B cell (primary cell): ENCODE measurements at regions not wholly inside any gene's neighbourhood (a gene's known extent, or its start where the extent isn't known, plus 50 kb on each side); places are given as distances from the start of the nearest gene placed in this dataset.

Experiments
- ATAC-seq: fragments of 200-7000 bp; cut with Tn5 transposase; one replicate; pipeline ENCODE4 v1.10.0; 2021; ENCODE audit warnings: low read depth, mild to moderate bottlenecking, moderate number of reproducible peaks, moderate library complexity
- CTCF ChIA-PET: fragments of 350-600 bp; sonication (Branson Sonifier 250); formaldehyde crosslinking; loops from one replicate; lab custom pipeline; 2021; ENCODE audit warnings: antibody characterized with exemption, inconsistent platforms; lab: Charles Lee
- POLR2A ChIA-PET: fragments of 350-600 bp; sonication (Branson Sonifier 250); formaldehyde crosslinking; loops from one replicate; lab custom pipeline; 2021; ENCODE audit warnings: antibody characterized with exemption; lab: Charles Lee
- DNase-seq: peaks from one replicate; pipeline ENCODE4 v3.0.0; 2013
- H2AFZ ChIP-seq: 2 replicates; pipeline ENCODE4 v1.6.1; 2012; ENCODE audit warnings: mild to moderate bottlenecking, low read depth, low read length; ENCODE audit not compliant: insufficient read depth, poor library complexity, severe bottlenecking
- H3K27ac ChIP-seq, 2 donors: 1 replicate in 1 of 2; 2 replicates in 1 of 2; pipeline ENCODE4 v1.5.1; 2012 to 2013; ENCODE audit warnings: low read length in 2 of 2, mild to moderate bottlenecking in 2 of 2, moderate library complexity in 1 of 2
- H3K27me3 ChIP-seq, 4 experiments: fragments of 200-600 bp in 1 of 4; sonication (generic) in 1 of 4; replicated peaks in 1 of 4; 1 replicate in 2 of 4; 2 replicates in 2 of 4; pipeline versions ENCODE4 v1.6.1 to v1.7.0; 2013 to 2016; ENCODE audit warnings: low read length in 3 of 4, mild to moderate bottlenecking in 2 of 4, mixed read lengths in 1 of 4, moderate library complexity in 1 of 4; ENCODE audit not compliant: insufficient read depth in 4 of 4, control insufficient read depth in 3 of 4; ENCODE audit errors: control extremely low read depth in 1 of 4
- H3K36me3 ChIP-seq, 2 experiments: replicated peaks in 1 of 2; 1 replicate in 1 of 2; 2 replicates in 1 of 2; pipeline versions ENCODE4 v1.6.1 to v1.7.1; 2013; ENCODE audit warnings: low read length in 1 of 2; ENCODE audit not compliant: insufficient read depth in 2 of 2, control insufficient read depth in 1 of 2; ENCODE audit errors: control extremely low read depth in 1 of 2, extremely low read depth in 1 of 2
- H3K4me1 ChIP-seq, 2 donors: fragments of 200-600 bp in 1 of 2; sonication (generic) in 1 of 2; 1 replicate in 1 of 2; 2 replicates in 1 of 2; pipeline versions ENCODE4 v1.5.1 to v1.6.1; 2013 to 2017; ENCODE audit warnings: low read length in 2 of 2; ENCODE audit not compliant: control insufficient read depth in 2 of 2, insufficient read depth in 2 of 2
- H3K4me2 ChIP-seq: replicated peaks from 2 replicates; pipeline ENCODE3; 2012; ENCODE audit warnings: mild to moderate bottlenecking, low read depth, low read length; ENCODE audit not compliant: poor library complexity, severe bottlenecking
- H3K4me3 ChIP-seq, 5 experiments: fragments of 200-600 bp in 1 of 5; sonication (generic) in 1 of 5; 1 replicate in 3 of 5; 2 replicates in 2 of 5; pipeline versions ENCODE4 v1.5.1 to v1.7.0; 2011 to 2016; ENCODE audit warnings: low read length in 4 of 5, mild to moderate bottlenecking in 4 of 5, low read depth in 2 of 5, control low read depth in 1 of 5, moderate library complexity in 1 of 5; ENCODE audit not compliant: insufficient read depth in 1 of 5; ENCODE audit errors: control extremely low read depth in 1 of 5, extremely low read depth in 1 of 5
- H3K79me2 ChIP-seq: fragments of 200-600 bp; sonication (generic); one replicate; pipeline ENCODE4 v1.6.0; 2016; ENCODE audit warnings: low read length; ENCODE audit not compliant: control insufficient read depth, insufficient read depth
- H3K9ac ChIP-seq: fragments of 200-600 bp; sonication (generic); 2 replicates; pipeline ENCODE4 v1.6.1; 2017; ENCODE audit warnings: mild to moderate bottlenecking, low read length, moderate library complexity
- H3K9me3 ChIP-seq, 3 donors: one replicate each; pipeline versions ENCODE4 v1.6.1 to v1.7.1; 2013; ENCODE audit warnings: low read length in 2 of 3; ENCODE audit not compliant: control insufficient read depth in 2 of 3, insufficient read depth in 1 of 3; ENCODE audit errors: control extremely low read depth in 1 of 3
- H4K20me1 ChIP-seq: 2 replicates; pipeline ENCODE4 v1.6.0; 2012; ENCODE audit warnings: mild to moderate bottlenecking, low read length; ENCODE audit not compliant: insufficient read depth, control insufficient read depth, poor library complexity, severe bottlenecking
- H3K27ac Mint-ChIP-seq: one replicate; pipeline ENCODE4 v1.8.0; 2021; ENCODE audit warnings: mixed read lengths
- H3K27me3 Mint-ChIP-seq: one replicate; pipeline ENCODE4 v1.8.0; 2021; ENCODE audit warnings: mixed read lengths
- H3K4me1 Mint-ChIP-seq: one replicate; pipeline ENCODE4 v1.8.0; 2021; ENCODE audit warnings: mixed read lengths
- H3K4me3 Mint-ChIP-seq: one replicate; pipeline ENCODE4 v1.8.0; 2021; ENCODE audit warnings: mixed read lengths
- H3K9me3 Mint-ChIP-seq: one replicate; pipeline ENCODE4 v1.8.0; 2022; ENCODE audit warnings: mixed read lengths; ENCODE audit not compliant: insufficient read depth
- EZH2 ChIP-seq: IDR thresholded peaks from 2 replicates; pipeline ENCODE4 v1.6.1; 2012; ENCODE audit warnings: borderline replicate concordance, low read depth, mild to moderate bottlenecking, moderate library complexity, low read length; ENCODE audit not compliant: insufficient read depth, poor library complexity, severe bottlenecking
- WGBS: methylation state at CpG from one replicate; pipeline ENCODE4 v1.1.5; 2013; ENCODE audit warnings: missing lambda C conversion rate; ENCODE audit not compliant: insufficient coverage; 5-methylcytosine and 5-hydroxymethylcytosine counted together
- intact Hi-C: fragments of 100-400 bp; cut with micrococcal nuclease; formaldehyde crosslinking; loops from one replicate; pipeline ENCODE4 v1.10.0; 2022
- TF ChIP-seq, protein P1 (sequence below): fragments of 200-600 bp; IDR thresholded peaks from one replicate; pipeline ENCODE4 v1.8.0; 2022; ENCODE audit warnings: antibody characterized with exemption, mild to moderate bottlenecking

DNA sequence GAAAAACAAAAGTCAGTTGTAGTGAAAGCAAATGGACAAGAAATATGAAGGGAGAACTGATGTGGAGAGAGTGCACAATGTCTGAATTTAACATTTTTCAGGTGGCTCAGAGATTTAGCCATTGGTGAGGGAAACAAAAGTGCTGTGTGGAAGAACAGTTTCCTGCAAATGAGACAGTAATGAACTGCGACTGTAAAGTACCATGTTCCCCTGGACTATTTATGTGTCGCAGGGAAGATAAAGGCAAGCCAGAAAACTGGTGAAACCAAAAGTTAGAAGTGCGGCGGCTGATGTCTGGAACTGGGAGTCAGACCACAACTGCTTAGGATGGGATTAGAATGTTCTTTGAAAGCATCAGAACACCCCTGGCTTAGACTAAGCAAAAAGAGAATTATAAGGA is 905.1 kb upstream of the MAN1A1 start:
- intact Hi-C loops: no loop called here
- H3K4me1 ChIP-seq: no peaks in the 10 kb centered on the region
- CTCF ChIA-PET: no interaction called here

DNA sequence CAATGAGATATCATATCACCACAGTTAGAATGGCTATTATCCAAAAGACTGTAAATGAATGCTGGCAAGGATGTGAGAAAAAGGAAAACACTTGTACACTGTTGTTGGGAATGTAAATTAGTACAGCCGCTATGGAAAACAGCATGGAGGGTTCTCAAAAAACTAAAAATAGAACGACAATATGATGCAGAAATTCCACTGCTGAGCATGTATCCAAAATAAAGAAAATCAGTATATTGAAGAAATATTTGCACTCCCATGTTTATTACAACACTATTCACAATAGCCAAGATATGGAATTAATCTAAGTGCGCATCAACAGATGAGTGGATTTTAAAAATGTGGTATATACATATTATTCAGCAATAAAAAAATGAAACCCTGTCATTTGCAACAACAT is 898.9 kb upstream of the MAN1A1 start:
- Histone ChIP-seq H3K27ac (no peak overlapping the region), H3K4me2 (no peak overlapping the region), H4K20me1 (no peaks in the 10 kb centered on the region), H3K36me3 (no peaks in the 10 kb centered on the region), H3K4me1 (no peaks in the 10 kb centered on the region), H3K4me3 (no peak overlapping the region), H3K9me3 (no peaks in the 10 kb centered on the region), H3K79me2 (no peaks in the 10 kb centered on the region), H2AFZ (no peak overlapping the region), H3K27me3 (no peaks in the 10 kb centered on the region), H3K9ac (no peak overlapping the region)
- DNase-seq (no peak), ATAC-seq (no peak)
- no peak overlapping the region for H3K27ac Mint-ChIP-seq
- ChIA-PET CTCF (no interaction called here), POLR2A (no interaction called here)
- no CpG with 5 or more reads among the region's 3 CpGs for WGBS
- no peak for TF ChIP-seq EZH2
- TF ChIP-seq, protein P1, sequence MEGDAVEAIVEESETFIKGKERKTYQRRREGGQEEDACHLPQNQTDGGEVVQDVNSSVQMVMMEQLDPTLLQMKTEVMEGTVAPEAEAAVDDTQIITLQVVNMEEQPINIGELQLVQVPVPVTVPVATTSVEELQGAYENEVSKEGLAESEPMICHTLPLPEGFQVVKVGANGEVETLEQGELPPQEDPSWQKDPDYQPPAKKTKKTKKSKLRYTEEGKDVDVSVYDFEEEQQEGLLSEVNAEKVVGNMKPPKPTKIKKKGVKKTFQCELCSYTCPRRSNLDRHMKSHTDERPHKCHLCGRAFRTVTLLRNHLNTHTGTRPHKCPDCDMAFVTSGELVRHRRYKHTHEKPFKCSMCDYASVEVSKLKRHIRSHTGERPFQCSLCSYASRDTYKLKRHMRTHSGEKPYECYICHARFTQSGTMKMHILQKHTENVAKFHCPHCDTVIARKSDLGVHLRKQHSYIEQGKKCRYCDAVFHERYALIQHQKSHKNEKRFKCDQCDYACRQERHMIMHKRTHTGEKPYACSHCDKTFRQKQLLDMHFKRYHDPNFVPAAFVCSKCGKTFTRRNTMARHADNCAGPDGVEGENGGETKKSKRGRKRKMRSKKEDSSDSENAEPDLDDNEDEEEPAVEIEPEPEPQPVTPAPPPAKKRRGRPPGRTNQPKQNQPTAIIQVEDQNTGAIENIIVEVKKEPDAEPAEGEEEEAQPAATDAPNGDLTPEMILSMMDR: no peak
- H3K4me3 Mint-ChIP-seq: no peak overlapping the region
- no peaks in the 10 kb centered on the region for H3K27me3 Mint-ChIP-seq
- H3K9me3 Mint-ChIP-seq: peaks cover 6% of the 10 kb centered on the region
- intact Hi-C loops: no loop called here
- H3K4me1 Mint-ChIP-seq: peaks cover 4% of the 10 kb centered on the region

More for the DNA sequence above, 905.1 kb upstream of the MAN1A1 start:
- DNase-seq: no peak
- Histone ChIP-seq H3K27me3 (no peaks in the 10 kb centered on the region), H3K27ac (no peak overlapping the region), H3K79me2 (no peaks in the 10 kb centered on the region), H3K36me3 (no peaks in the 10 kb centered on the region), H3K9ac (no peak overlapping the region), H3K9me3 (no peaks in the 10 kb centered on the region), H3K4me2 (no peak overlapping the region), H2AFZ (no peak overlapping the region), H4K20me1 (no peaks in the 10 kb centered on the region), H3K4me3 (no peak overlapping the region)
- H3K27ac Mint-ChIP-seq: no peak overlapping the region
- H3K9me3 Mint-ChIP-seq: peaks cover 6% of the 10 kb centered on the region
- TF ChIP-seq, protein P1: no peak
- TF ChIP-seq EZH2: no peak
- POLR2A ChIA-PET: no interaction called here
- ATAC-seq: no peak
- H3K4me3 Mint-ChIP-seq: no peak overlapping the region
- H3K4me1 Mint-ChIP-seq: peaks cover 4% of the 10 kb centered on the region
- no peaks in the 10 kb centered on the region for H3K27me3 Mint-ChIP-seq
- 100% methylated on average over 2 of the region's 4 CpGs for WGBS
